Astrocyte (in vitro differentiated cells and primary cell): ENCODE measurements at regions not wholly inside any gene's neighbourhood (a gene's known extent, or its start where the extent isn't known, plus 50 kb on each side); places are given as distances from the start of the nearest gene placed in this dataset.

Source experiments
- DNase-seq: peaks from one replicate; pipeline ENCODE4 v3.0.0-alpha.2; 2010; ENCODE audit warnings: low read depth
- FAIRE-seq: peaks from 2 replicates; lab custom pipeline; 2011; peaks lifted over from hg19 to GRCh38; lab: Jason Lieb, UNC
- H2AFZ ChIP-seq: 2 replicates; pipeline ENCODE4 v1.6.0; 2012; ENCODE audit warnings: low read depth, low read length, inconsistent platforms
- H3K27ac ChIP-seq: 2 replicates; pipeline ENCODE4 v1.5.1; 2011; ENCODE audit warnings: low read depth, low read length, inconsistent platforms
- H3K27me3 ChIP-seq: 2 replicates; pipeline ENCODE4 v1.6.0; 2011; ENCODE audit warnings: low read length, inconsistent platforms; ENCODE audit not compliant: insufficient read depth
- H3K36me3 ChIP-seq: 2 replicates; pipeline ENCODE4 v1.5.1; 2011; ENCODE audit warnings: low read length, inconsistent platforms; ENCODE audit not compliant: insufficient read depth
- H3K4me1 ChIP-seq: 2 replicates; pipeline ENCODE4 v1.5.1; 2011; ENCODE audit warnings: low read length, inconsistent platforms; ENCODE audit not compliant: insufficient read depth
- H3K4me2 ChIP-seq: 2 replicates; pipeline ENCODE4 v1.6.0; 2012; ENCODE audit warnings: low read length, inconsistent platforms
- H3K4me3 ChIP-seq: 2 replicates; pipeline ENCODE4 v1.5.1; 2011; ENCODE audit warnings: low read depth, mild to moderate bottlenecking, low read length, inconsistent platforms; ENCODE audit not compliant: insufficient read depth
- H3K79me2 ChIP-seq: 2 replicates; pipeline ENCODE4 v1.6.0; 2012; ENCODE audit warnings: mild to moderate bottlenecking, low read length, inconsistent platforms; ENCODE audit not compliant: insufficient read depth
- H3K9ac ChIP-seq: 2 replicates; pipeline ENCODE4 v1.6.0; 2012; ENCODE audit warnings: mild to moderate bottlenecking, low read length, inconsistent platforms
- H3K9me3 ChIP-seq: 2 replicates; pipeline ENCODE4 v1.5.1; 2012; ENCODE audit warnings: low read depth, mild to moderate bottlenecking, low read length, inconsistent platforms; ENCODE audit not compliant: insufficient read depth
- H4K20me1 ChIP-seq: 2 replicates; pipeline ENCODE4 v1.6.0; 2012; ENCODE audit warnings: low read length, inconsistent platforms; ENCODE audit not compliant: insufficient read depth
- H3K27ac Mint-ChIP-seq: one replicate; pipeline ENCODE4 v1.8.0; 2021; ENCODE audit warnings: mild to moderate bottlenecking, mixed read lengths; ENCODE audit not compliant: unreplicated experiment
- H3K27me3 Mint-ChIP-seq: one replicate; pipeline ENCODE4 v1.8.0; 2021; ENCODE audit warnings: low read depth, mixed read lengths; ENCODE audit not compliant: unreplicated experiment
- H3K36me3 Mint-ChIP-seq: one replicate; pipeline ENCODE4 v1.8.0; 2021; ENCODE audit warnings: low read depth, mixed read lengths; ENCODE audit not compliant: unreplicated experiment
- H3K4me1 Mint-ChIP-seq: one replicate; pipeline ENCODE4 v1.8.0; 2021; ENCODE audit warnings: low read depth, mixed read lengths; ENCODE audit not compliant: unreplicated experiment
- H3K4me3 Mint-ChIP-seq: one replicate; pipeline ENCODE4 v1.8.0; 2021; ENCODE audit warnings: mild to moderate bottlenecking, moderate library complexity, mixed read lengths; ENCODE audit not compliant: unreplicated experiment
- H3K9me3 Mint-ChIP-seq: one replicate; pipeline ENCODE4 v1.8.0; 2021; ENCODE audit warnings: mild to moderate bottlenecking, mixed read lengths; ENCODE audit not compliant: unreplicated experiment
- CTCF ChIP-seq: IDR thresholded peaks from 2 replicates; pipeline ENCODE4 v1.5.1; 2011; ENCODE audit warnings: low read depth, mild to moderate bottlenecking, inconsistent platforms, low read length, moderate library complexity; ENCODE audit not compliant: insufficient read depth
- EZH2 ChIP-seq: IDR thresholded peaks from 2 replicates; pipeline ENCODE4 v1.6.1; 2012; ENCODE audit warnings: mild to moderate bottlenecking, low read length, inconsistent platforms; ENCODE audit not compliant: insufficient read depth

- no peak overlapping the region for H3K4me3 ChIP-seq
- H3K9me3 ChIP-seq = no peaks in the 10 kb centered on the region
- DNase-seq (peak; percentile 18), FAIRE-seq (no peak)
- TF ChIP-seq CTCF (no peak), EZH2 (no peak)
- no peak overlapping the region for H2AFZ ChIP-seq
- no peaks in the 10 kb centered on the region for H3K27me3 ChIP-seq
- no peak overlapping the region for H3K4me2 ChIP-seq
- Mint-ChIP-seq H3K4me1 (peaks cover 11% of the 10 kb centered on the region), H3K36me3 (no peaks in the 10 kb centered on the region), H3K9me3 (peaks cover 5% of the 10 kb centered on the region), H3K27me3 (no peaks in the 10 kb centered on the region), H3K27ac (no peak overlapping the region), H3K4me3 (no peak overlapping the region)
- H3K27ac ChIP-seq = no peak overlapping the region
- no peaks in the 10 kb centered on the region for H3K36me3 ChIP-seq
- H3K4me1 ChIP-seq = no peaks in the 10 kb centered on the region
- no peaks in the 10 kb centered on the region for H3K79me2 ChIP-seq
- no peak overlapping the region for H3K9ac ChIP-seq
- H4K20me1 ChIP-seq = no peaks in the 10 kb centered on the region
Observed at GRCh38 chr2:188773075-188773474, 201.1 kb upstream of the COL3A1 start.

- no peaks in the 10 kb centered on the region for H3K27me3 Mint-ChIP-seq
- H3K27me3 ChIP-seq = no peaks in the 10 kb centered on the region
- peaks cover 16% of the 10 kb centered on the region for H3K4me1 Mint-ChIP-seq
- peak overlapping the region; percentile 12 for H3K4me2 ChIP-seq
- no peaks in the 10 kb centered on the region for H3K9me3 ChIP-seq
- H3K4me3 ChIP-seq = no peak overlapping the region
- H3K79me2 ChIP-seq = no peaks in the 10 kb centered on the region
- H4K20me1 ChIP-seq = no peaks in the 10 kb centered on the region
- H2AFZ ChIP-seq = no peak overlapping the region
- TF ChIP-seq CTCF = no peak
- no peak for TF ChIP-seq EZH2
- DNase-seq (peak; percentile 86), FAIRE-seq (no peak)
- H3K36me3 ChIP-seq = no peaks in the 10 kb centered on the region
- peaks cover 1% of the 10 kb centered on the region for H3K9me3 Mint-ChIP-seq
- peak overlapping the region; percentile 60 for H3K4me3 Mint-ChIP-seq
- peak overlapping the region; percentile 96 for H3K27ac Mint-ChIP-seq
- H3K36me3 Mint-ChIP-seq = no peaks in the 10 kb centered on the region
- H3K9ac ChIP-seq = no peak overlapping the region
- no peaks in the 10 kb centered on the region for H3K4me1 ChIP-seq
- peak overlapping the region; percentile 69 for H3K27ac ChIP-seq
Observed at GRCh38 chr2:188776634-188777033, 197.5 kb upstream of the COL3A1 start.

GRCh38 chr2:188784269-188784762 is 189.9 kb upstream of the COL3A1 start:
- no peaks in the 10 kb centered on the region for H3K9me3 Mint-ChIP-seq
- Histone ChIP-seq H3K9ac (peak overlapping the region; percentile 52), H3K4me3 (no peak overlapping the region), H3K4me2 (peak overlapping the region; percentile 55), H3K79me2 (no peaks in the 10 kb centered on the region), H3K9me3 (no peaks in the 10 kb centered on the region), H4K20me1 (no peaks in the 10 kb centered on the region), H2AFZ (no peak overlapping the region), H3K4me1 (peaks cover 36% of the 10 kb centered on the region), H3K36me3 (no peaks in the 10 kb centered on the region), H3K27ac (peak overlapping the region; percentile 82), H3K27me3 (no peaks in the 10 kb centered on the region)
- no peaks in the 10 kb centered on the region for H3K27me3 Mint-ChIP-seq
- no peak overlapping the region for H3K4me3 Mint-ChIP-seq
- peak overlapping the region; percentile 64 for H3K27ac Mint-ChIP-seq
- no peaks in the 10 kb centered on the region for H3K36me3 Mint-ChIP-seq
- DNase-seq (no peak), FAIRE-seq (no peak)
- no peak for TF ChIP-seq CTCF
- TF ChIP-seq EZH2 = no peak
- H3K4me1 Mint-ChIP-seq = peaks cover 45% of the 10 kb centered on the region
